HG02885 (cell line): ENCODE measurements at regions not wholly inside any gene's neighbourhood (a gene's known extent, or its start where the extent isn't known, plus 50 kb on each side); places are given as distances from the start of the nearest gene placed in this dataset.

ENCODE experiments used
- ATAC-seq: cut with Tn5 transposase; IDR thresholded peaks from one replicate; pipeline ENCODE4 v1.9.1; 2021; ENCODE audit warnings: mild to moderate bottlenecking; ENCODE audit not compliant: unreplicated experiment, poor library complexity

- no peak for ATAC-seq
Observed at GRCh38 chr16:80202831-80203413, 337.9 kb upstream of the DYNLRB2 start.

- ATAC-seq, result no peak
Observed at GRCh38 chr16:80200079-80200478, 340.7 kb upstream of the DYNLRB2 start.

GRCh38 chr16:80199614-80200013 lies 341.2 kb upstream of the DYNLRB2 start:
- no peak for ATAC-seq

- no peak for ATAC-seq
Observed at GRCh38 chr16:80198311-80199299, 342.2 kb upstream of the DYNLRB2 start.

GRCh38 chr16:80197741-80198201 lies 343.0 kb upstream of the DYNLRB2 start:
- no peak for ATAC-seq

GRCh38 chr16:80191928-80192327 lies 348.9 kb upstream of the DYNLRB2 start:
- ATAC-seq, result no peak

- ATAC-seq, result no peak
Observed at GRCh38 chr16:80189476-80190175, 351.2 kb upstream of the DYNLRB2 start.

GRCh38 chr16:80176114-80176513 lies 364.7 kb upstream of the DYNLRB2 start:
- ATAC-seq, result no peak

- no peak for ATAC-seq
Observed at GRCh38 chr16:80175011-80175410, 365.8 kb upstream of the DYNLRB2 start.

- no peak for ATAC-seq
Observed at GRCh38 chr16:80174416-80174815, 366.4 kb upstream of the DYNLRB2 start.

GRCh38 chr16:80171746-80172145 lies 369.0 kb upstream of the DYNLRB2 start:
- no peak for ATAC-seq

GRCh38 chr16:80171199-80171598 lies 369.6 kb upstream of the DYNLRB2 start:
- ATAC-seq, result no peak

GRCh38 chr16:80167657-80168390 lies 373.0 kb upstream of the DYNLRB2 start:
- no peak for ATAC-seq

- ATAC-seq, result no peak
Observed at GRCh38 chr16:80166082-80166481, 374.7 kb upstream of the DYNLRB2 start.

- no peak for ATAC-seq
Observed at GRCh38 chr16:80164966-80165550, 375.7 kb upstream of the DYNLRB2 start.

- no peak for ATAC-seq
Observed at GRCh38 chr16:80163339-80163738, 377.5 kb upstream of the DYNLRB2 start.

GRCh38 chr16:80161799-80162739 lies 378.7 kb upstream of the DYNLRB2 start:
- no peak for ATAC-seq

- ATAC-seq, result no peak
Observed at GRCh38 chr16:80158766-80159165, 382.0 kb upstream of the DYNLRB2 start.

GRCh38 chr16:80151722-80152111 lies 389.1 kb upstream of the DYNLRB2 start:
- no peak for ATAC-seq
